D721Med (cell line): ENCODE measurements at regions not wholly inside any gene's neighbourhood (a gene's known extent, or its start where the extent isn't known, plus 50 kb on each side); places are given as distances from the start of the nearest gene placed in this dataset.

ENCODE experiments used
- DNase-seq: peaks from one replicate; pipeline ENCODE4 v3.0.0; 2011; ENCODE audit warnings: low spot score; ENCODE audit not compliant: insufficient read length
- FAIRE-seq: peaks from 2 replicates; lab custom pipeline; 2011; peaks lifted over from hg19 to GRCh38; lab: Jason Lieb, UNC
- CTCF ChIP-seq: IDR thresholded peaks from 2 replicates; pipeline ENCODE4 v1.5.1; 2012; ENCODE audit warnings: mild to moderate bottlenecking, control low read depth; ENCODE audit not compliant: insufficient read depth; ENCODE audit errors: missing control alignments

- DNase-seq (no peak), FAIRE-seq (no peak)
- TF ChIP-seq CTCF: no peak
These were observed 239.0 kb upstream of the JUN start for GRCh38 chr1:59022799-59023198.

GRCh38 chr1:59025201-59025600, 241.4 kb upstream of the JUN start:
- DNase-seq (no peak), FAIRE-seq (no peak)
- no peak for TF ChIP-seq CTCF

- no peak for DNase-seq
- FAIRE-seq: no peak
- TF ChIP-seq CTCF: no peak
These were observed 242.1 kb upstream of the JUN start for GRCh38 chr1:59025898-59026426.

- TF ChIP-seq CTCF: no peak
- DNase-seq (no peak), FAIRE-seq (no peak)
These were observed 242.7 kb upstream of the JUN start for GRCh38 chr1:59026472-59026948.

GRCh38 chr1:59027177-59027576, 243.3 kb upstream of the JUN start:
- no peak for FAIRE-seq
- no peak for TF ChIP-seq CTCF
- DNase-seq: no peak

- no peak for FAIRE-seq
- TF ChIP-seq CTCF: no peak
- no peak for DNase-seq
These were observed 244.2 kb upstream of the JUN start for GRCh38 chr1:59028048-59028447.

- no peak for FAIRE-seq
- DNase-seq: no peak
- TF ChIP-seq CTCF: no peak
These were observed 245.7 kb upstream of the JUN start for GRCh38 chr1:59029411-59030167.
